GM23338 (cell line): ENCODE measurements at regions not wholly inside any gene's neighbourhood (a gene's known extent, or its start where the extent isn't known, plus 50 kb on each side); places are given as distances from the start of the nearest gene placed in this dataset.

Experiments
- ATAC-seq: fragments of 200-7000 bp; cut with Tn5 transposase; 3 replicates; pipeline ENCODE4 v1.9.1; 2020
- DNase-seq: peaks from one replicate; pipeline ENCODE4 v3.0.0-alpha.2; 2015; ENCODE audit warnings: low spot score
- H2AFZ ChIP-seq: fragments of 200-600 bp; sonication (generic); 2 replicates; pipeline ENCODE4 v1.8.0; 2016; ENCODE audit warnings: antibody characterized with exemption, mild to moderate bottlenecking, moderate library complexity
- H3F3A ChIP-seq: fragments of 200-600 bp; sonication (generic); replicated peaks from 2 replicates; pipeline ENCODE4 v1.8.0; 2017; ENCODE audit warnings: antibody characterized with exemption, mixed run types, low read depth
- H3K27ac ChIP-seq: fragments of 200-600 bp; sonication (generic); 2 replicates; pipeline ENCODE4 v1.6.1; 2016; ENCODE audit warnings: low read depth
- H3K27me3 ChIP-seq: fragments of 200-600 bp; sonication (generic); 2 replicates; pipeline ENCODE4 v1.8.0; 2016; ENCODE audit warnings: mild to moderate bottlenecking, mixed run types, moderate library complexity; ENCODE audit not compliant: insufficient read depth
- H3K36me3 ChIP-seq: fragments of 200-600 bp; sonication (generic); 2 replicates; pipeline ENCODE4 v1.8.0; 2016; ENCODE audit warnings: mild to moderate bottlenecking; ENCODE audit not compliant: insufficient read depth
- H3K4me1 ChIP-seq: fragments of 200-600 bp; sonication (generic); 2 replicates; pipeline ENCODE4 v1.8.0; 2016; ENCODE audit warnings: mild to moderate bottlenecking, moderate library complexity; ENCODE audit not compliant: insufficient read depth
- H3K4me2 ChIP-seq: fragments of 200-600 bp; sonication (generic); 2 replicates; pipeline ENCODE4 v1.7.1; 2017; ENCODE audit warnings: mixed run types
- H3K4me3 ChIP-seq: fragments of 200-600 bp; sonication (generic); 2 replicates; pipeline ENCODE4 v1.6.1; 2016; ENCODE audit warnings: mixed run types
- H3K79me2 ChIP-seq: fragments of 200-600 bp; sonication (generic); replicated peaks from 2 replicates; pipeline ENCODE4 v1.8.0; 2017; ENCODE audit warnings: mild to moderate bottlenecking; ENCODE audit not compliant: insufficient read depth
- H3K9me2 ChIP-seq: fragments of 200-600 bp; sonication (generic); 2 replicates; pipeline ENCODE4 v1.8.0; 2017; ENCODE audit not compliant: insufficient read depth
- H4K20me1 ChIP-seq: fragments of 200-600 bp; sonication (generic); replicated peaks from 2 replicates; pipeline ENCODE4 v1.8.0; 2017; ENCODE audit warnings: mild to moderate bottlenecking; ENCODE audit not compliant: insufficient read depth
- H3K27ac Mint-ChIP-seq: 2 replicates; pipeline ENCODE4 v1.8.0; 2020; ENCODE audit warnings: inconsistent platforms, mild to moderate bottlenecking, moderate library complexity, mixed read lengths
- H3K27me3 Mint-ChIP-seq: 3 replicates; pipeline ENCODE4 v1.8.0; 2022; ENCODE audit warnings: low read depth, mild to moderate bottlenecking, moderate library complexity, mixed read lengths, inconsistent platforms; ENCODE audit not compliant: insufficient read depth, poor library complexity
- H3K36me3 Mint-ChIP-seq: 3 replicates; pipeline ENCODE4 v1.8.0; 2021; ENCODE audit warnings: low read depth, mild to moderate bottlenecking, inconsistent platforms, moderate library complexity, mixed read lengths
- H3K4me1 Mint-ChIP-seq: 3 replicates; pipeline ENCODE4 v1.8.0; 2020; ENCODE audit warnings: mild to moderate bottlenecking, inconsistent platforms, mixed read lengths
- H3K4me3 Mint-ChIP-seq: 3 replicates; pipeline ENCODE4 v1.8.0; 2021; ENCODE audit warnings: moderate library complexity, mild to moderate bottlenecking, inconsistent platforms, mixed read lengths
- H3K9me3 Mint-ChIP-seq: 3 replicates; pipeline ENCODE4 v1.8.0; 2020; ENCODE audit warnings: moderate library complexity, mild to moderate bottlenecking, inconsistent platforms, mixed read lengths
- CREB1 ChIP-seq: fragments of 250-450 bp; sonication (Bioruptor Pico); IDR thresholded peaks from 2 replicates; pipeline ENCODE4 v1.5.0; 2020; ENCODE audit warnings: low read depth, mild to moderate bottlenecking, moderate library complexity
- EZH2 ChIP-seq: fragments of 200-600 bp; sonication (generic); IDR thresholded peaks from one replicate; pipeline ENCODE4 v1.8.0; 2017; ENCODE audit warnings: antibody characterized with exemption, mild to moderate bottlenecking, low read depth; ENCODE audit not compliant: unreplicated experiment
- EZH2phosphoT487 ChIP-seq: fragments of 200-600 bp; sonication (generic); IDR thresholded peaks from one replicate; pipeline ENCODE4 v1.8.1; 2018; ENCODE audit warnings: antibody characterized with exemption; ENCODE audit not compliant: unreplicated experiment
- JUNB ChIP-seq: IDR thresholded peaks from one replicate; pipeline ENCODE4 v1.6.1; 2016; ENCODE audit warnings: antibody characterized with exemption; ENCODE audit not compliant: unreplicated experiment
- NANOG ChIP-seq: IDR thresholded peaks from 2 replicates; pipeline ENCODE4 v1.6.1; 2016; ENCODE audit warnings: antibody characterized with exemption, borderline replicate concordance
- POLR2AphosphoS5 ChIP-seq: IDR thresholded peaks from 2 replicates; pipeline ENCODE4 v1.6.1; 2016; ENCODE audit warnings: antibody characterized with exemption, low read depth
- TF ChIP-seq, protein P1 (sequence below): fragments of 250-450 bp; sonication (Bioruptor Pico); IDR thresholded peaks from 2 replicates; pipeline ENCODE4 v1.5.0; 2020; ENCODE audit warnings: mild to moderate bottlenecking, moderate library complexity
- TF ChIP-seq, protein P2 (sequence below): IDR thresholded peaks from one replicate; pipeline ENCODE4 v1.6.1; 2018; ENCODE audit warnings: antibody characterized with exemption; ENCODE audit not compliant: unreplicated experiment
- TF ChIP-seq, protein P3 (sequence below): IDR thresholded peaks from 2 replicates; pipeline ENCODE4 v1.6.1; 2016; ENCODE audit warnings: antibody characterized with exemption
- TF ChIP-seq, protein P4 (sequence below), 2 experiments: fragments of 200-600 bp in 1 of 2; sonication (generic) in 1 of 2; conservative IDR thresholded peaks; 2 replicates each; pipeline versions ENCODE4 v1.5.1 to v1.6.1; 2016 to 2017; ENCODE audit warnings: antibody characterized with exemption in 2 of 2, low read depth in 2 of 2, mild to moderate bottlenecking in 2 of 2, moderate library complexity in 1 of 2

DNA sequence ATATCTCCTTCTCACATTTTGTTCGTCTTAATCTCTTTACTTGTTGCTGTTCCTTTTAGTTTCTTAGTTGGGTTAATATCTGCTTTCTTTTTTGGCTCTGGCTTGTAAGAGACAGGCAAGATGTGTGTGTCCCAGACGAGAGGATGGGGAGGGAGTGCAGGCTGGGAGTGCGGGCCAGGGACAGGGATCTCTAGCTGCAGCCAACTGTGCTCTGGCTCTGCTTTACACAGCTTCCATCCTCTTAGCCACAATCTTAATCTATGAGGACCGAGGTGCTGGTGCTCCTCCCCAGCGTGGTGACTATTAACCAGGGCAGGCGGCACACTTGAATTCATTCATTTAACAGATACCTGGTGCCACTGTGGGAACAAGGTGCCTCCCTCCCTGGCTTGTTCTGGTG is 70.9 kb upstream of the WASF3 start:
- H3K36me3 Mint-ChIP-seq = no peaks in the 10 kb centered on the region
- no peaks in the 10 kb centered on the region for H4K20me1 ChIP-seq
- no peaks in the 10 kb centered on the region for H3K27me3 ChIP-seq
- H3K4me2 ChIP-seq = no peak overlapping the region
- no peaks in the 10 kb centered on the region for H3K79me2 ChIP-seq
- ATAC-seq = no peak
- no peaks in the 10 kb centered on the region for H3F3A ChIP-seq
- no peak overlapping the region for H3K27ac ChIP-seq
- H2AFZ ChIP-seq = no peak overlapping the region
- H3K27me3 Mint-ChIP-seq = no peaks in the 10 kb centered on the region
- H3K4me3 Mint-ChIP-seq = no peak overlapping the region
- H3K9me2 ChIP-seq = no peaks in the 10 kb centered on the region
- H3K9me3 Mint-ChIP-seq = no peaks in the 10 kb centered on the region
- H3K4me3 ChIP-seq = no peak overlapping the region
- H3K4me1 Mint-ChIP-seq = peaks cover 4% of the 10 kb centered on the region; the same call in 2 of the 3 replicates
- H3K36me3 ChIP-seq = no peaks in the 10 kb centered on the region
- H3K4me1 ChIP-seq = no peaks in the 10 kb centered on the region
- TF ChIP-seq NANOG = no peak
- H3K27ac Mint-ChIP-seq = no peak overlapping the region
- DNase-seq = no peak

DNA sequence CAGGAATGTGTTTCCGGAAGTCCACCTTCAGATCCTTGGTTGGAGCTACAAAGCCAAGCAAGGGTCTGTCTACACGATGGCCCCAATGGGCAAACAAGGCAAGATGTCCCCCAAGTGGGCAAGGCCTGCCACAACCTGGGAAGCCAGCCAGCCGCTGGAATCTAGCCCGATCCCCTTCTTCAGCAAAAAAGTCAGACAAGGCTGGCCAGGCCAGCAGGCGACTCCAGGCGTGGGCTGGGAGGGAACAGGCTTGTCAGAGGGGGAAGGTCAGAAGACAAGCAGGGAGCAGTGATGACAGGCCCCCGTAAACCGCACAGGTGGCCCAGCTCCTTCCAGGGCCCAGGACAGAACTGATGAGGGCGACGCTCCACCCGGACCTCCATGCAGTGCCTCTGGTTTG is 69.7 kb upstream of the WASF3 start:
- Histone ChIP-seq H3K36me3 (no peaks in the 10 kb centered on the region), H3K27ac (no peak overlapping the region), H3K4me2 (no peak overlapping the region), H3K4me3 (no peak overlapping the region), H3K79me2 (no peaks in the 10 kb centered on the region), H4K20me1 (no peaks in the 10 kb centered on the region), H3K27me3 (no peaks in the 10 kb centered on the region), H3K4me1 (no peaks in the 10 kb centered on the region), H3K9me2 (no peaks in the 10 kb centered on the region), H2AFZ (no peak overlapping the region), H3F3A (no peaks in the 10 kb centered on the region)
- ATAC-seq (no peak), DNase-seq (no peak)
- H3K4me3 Mint-ChIP-seq = no peak overlapping the region
- no peaks in the 10 kb centered on the region for H3K36me3 Mint-ChIP-seq
- H3K27me3 Mint-ChIP-seq = no peaks in the 10 kb centered on the region
- H3K27ac Mint-ChIP-seq = no peak overlapping the region
- H3K4me1 Mint-ChIP-seq = peaks cover 4% of the 10 kb centered on the region; the same call in 2 of the 3 replicates
- no peaks in the 10 kb centered on the region for H3K9me3 Mint-ChIP-seq
- TF ChIP-seq EZH2phosphoT487 (no peak), JUNB (no peak), POLR2AphosphoS5 (no peak), NANOG (no peak), EZH2 (no peak), CREB1 (CRISPR knock-in tag) (no peak)
- TF ChIP-seq, protein P1, sequence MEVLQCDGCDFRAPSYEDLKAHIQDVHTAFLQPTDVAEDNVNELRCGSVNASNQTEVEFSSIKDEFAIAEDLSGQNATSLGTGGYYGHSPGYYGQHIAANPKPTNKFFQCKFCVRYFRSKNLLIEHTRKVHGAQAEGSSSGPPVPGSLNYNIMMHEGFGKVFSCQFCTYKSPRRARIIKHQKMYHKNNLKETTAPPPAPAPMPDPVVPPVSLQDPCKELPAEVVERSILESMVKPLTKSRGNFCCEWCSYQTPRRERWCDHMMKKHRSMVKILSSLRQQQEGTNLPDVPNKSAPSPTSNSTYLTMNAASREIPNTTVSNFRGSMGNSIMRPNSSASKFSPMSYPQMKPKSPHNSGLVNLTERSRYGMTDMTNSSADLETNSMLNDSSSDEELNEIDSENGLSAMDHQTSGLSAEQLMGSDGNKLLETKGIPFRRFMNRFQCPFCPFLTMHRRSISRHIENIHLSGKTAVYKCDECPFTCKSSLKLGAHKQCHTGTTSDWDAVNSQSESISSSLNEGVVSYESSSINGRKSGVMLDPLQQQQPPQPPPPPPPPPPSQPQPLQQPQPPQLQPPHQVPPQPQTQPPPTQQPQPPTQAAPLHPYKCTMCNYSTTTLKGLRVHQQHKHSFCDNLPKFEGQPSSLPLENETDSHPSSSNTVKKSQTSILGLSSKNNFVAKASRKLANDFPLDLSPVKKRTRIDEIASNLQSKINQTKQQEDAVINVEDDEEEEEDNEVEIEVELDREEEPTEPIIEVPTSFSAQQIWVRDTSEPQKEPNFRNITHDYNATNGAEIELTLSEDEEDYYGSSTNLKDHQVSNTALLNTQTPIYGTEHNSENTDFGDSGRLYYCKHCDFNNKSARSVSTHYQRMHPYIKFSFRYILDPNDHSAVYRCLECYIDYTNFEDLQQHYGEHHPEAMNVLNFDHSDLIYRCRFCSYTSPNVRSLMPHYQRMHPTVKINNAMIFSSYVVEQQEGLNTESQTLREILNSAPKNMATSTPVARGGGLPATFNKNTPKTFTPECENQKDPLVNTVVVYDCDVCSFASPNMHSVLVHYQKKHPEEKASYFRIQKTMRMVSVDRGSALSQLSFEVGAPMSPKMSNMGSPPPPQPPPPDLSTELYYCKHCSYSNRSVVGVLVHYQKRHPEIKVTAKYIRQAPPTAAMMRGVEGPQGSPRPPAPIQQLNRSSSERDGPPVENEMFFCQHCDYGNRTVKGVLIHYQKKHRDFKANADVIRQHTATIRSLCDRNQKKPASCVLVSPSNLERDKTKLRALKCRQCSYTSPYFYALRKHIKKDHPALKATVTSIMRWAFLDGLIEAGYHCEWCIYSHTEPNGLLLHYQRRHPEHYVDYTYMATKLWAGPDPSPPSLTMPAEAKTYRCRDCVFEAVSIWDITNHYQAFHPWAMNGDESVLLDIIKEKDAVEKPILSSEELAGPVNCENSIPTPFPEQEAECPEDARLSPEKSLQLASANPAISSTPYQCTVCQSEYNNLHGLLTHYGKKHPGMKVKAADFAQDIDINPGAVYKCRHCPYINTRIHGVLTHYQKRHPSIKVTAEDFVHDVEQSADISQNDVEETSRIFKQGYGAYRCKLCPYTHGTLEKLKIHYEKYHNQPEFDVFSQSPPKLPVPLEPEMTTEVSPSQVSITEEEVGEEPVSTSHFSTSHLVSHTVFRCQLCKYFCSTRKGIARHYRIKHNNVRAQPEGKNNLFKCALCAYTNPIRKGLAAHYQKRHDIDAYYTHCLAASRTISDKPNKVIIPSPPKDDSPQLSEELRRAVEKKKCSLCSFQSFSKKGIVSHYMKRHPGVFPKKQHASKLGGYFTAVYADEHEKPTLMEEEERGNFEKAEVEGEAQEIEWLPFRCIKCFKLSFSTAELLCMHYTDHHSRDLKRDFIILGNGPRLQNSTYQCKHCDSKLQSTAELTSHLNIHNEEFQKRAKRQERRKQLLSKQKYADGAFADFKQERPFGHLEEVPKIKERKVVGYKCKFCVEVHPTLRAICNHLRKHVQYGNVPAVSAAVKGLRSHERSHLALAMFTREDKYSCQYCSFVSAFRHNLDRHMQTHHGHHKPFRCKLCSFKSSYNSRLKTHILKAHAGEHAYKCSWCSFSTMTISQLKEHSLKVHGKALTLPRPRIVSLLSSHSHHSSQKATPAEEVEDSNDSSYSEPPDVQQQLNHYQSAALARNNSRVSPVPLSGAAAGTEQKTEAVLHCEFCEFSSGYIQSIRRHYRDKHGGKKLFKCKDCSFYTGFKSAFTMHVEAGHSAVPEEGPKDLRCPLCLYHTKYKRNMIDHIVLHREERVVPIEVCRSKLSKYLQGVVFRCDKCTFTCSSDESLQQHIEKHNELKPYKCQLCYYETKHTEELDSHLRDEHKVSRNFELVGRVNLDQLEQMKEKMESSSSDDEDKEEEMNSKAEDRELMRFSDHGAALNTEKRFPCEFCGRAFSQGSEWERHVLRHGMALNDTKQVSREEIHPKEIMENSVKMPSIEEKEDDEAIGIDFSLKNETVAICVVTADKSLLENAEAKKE (CRISPR knock-in tag) = no peak
- TF ChIP-seq, protein P2, sequence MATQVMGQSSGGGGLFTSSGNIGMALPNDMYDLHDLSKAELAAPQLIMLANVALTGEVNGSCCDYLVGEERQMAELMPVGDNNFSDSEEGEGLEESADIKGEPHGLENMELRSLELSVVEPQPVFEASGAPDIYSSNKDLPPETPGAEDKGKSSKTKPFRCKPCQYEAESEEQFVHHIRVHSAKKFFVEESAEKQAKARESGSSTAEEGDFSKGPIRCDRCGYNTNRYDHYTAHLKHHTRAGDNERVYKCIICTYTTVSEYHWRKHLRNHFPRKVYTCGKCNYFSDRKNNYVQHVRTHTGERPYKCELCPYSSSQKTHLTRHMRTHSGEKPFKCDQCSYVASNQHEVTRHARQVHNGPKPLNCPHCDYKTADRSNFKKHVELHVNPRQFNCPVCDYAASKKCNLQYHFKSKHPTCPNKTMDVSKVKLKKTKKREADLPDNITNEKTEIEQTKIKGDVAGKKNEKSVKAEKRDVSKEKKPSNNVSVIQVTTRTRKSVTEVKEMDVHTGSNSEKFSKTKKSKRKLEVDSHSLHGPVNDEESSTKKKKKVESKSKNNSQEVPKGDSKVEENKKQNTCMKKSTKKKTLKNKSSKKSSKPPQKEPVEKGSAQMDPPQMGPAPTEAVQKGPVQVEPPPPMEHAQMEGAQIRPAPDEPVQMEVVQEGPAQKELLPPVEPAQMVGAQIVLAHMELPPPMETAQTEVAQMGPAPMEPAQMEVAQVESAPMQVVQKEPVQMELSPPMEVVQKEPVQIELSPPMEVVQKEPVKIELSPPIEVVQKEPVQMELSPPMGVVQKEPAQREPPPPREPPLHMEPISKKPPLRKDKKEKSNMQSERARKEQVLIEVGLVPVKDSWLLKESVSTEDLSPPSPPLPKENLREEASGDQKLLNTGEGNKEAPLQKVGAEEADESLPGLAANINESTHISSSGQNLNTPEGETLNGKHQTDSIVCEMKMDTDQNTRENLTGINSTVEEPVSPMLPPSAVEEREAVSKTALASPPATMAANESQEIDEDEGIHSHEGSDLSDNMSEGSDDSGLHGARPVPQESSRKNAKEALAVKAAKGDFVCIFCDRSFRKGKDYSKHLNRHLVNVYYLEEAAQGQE = no peak
- TF ChIP-seq, protein P3, sequence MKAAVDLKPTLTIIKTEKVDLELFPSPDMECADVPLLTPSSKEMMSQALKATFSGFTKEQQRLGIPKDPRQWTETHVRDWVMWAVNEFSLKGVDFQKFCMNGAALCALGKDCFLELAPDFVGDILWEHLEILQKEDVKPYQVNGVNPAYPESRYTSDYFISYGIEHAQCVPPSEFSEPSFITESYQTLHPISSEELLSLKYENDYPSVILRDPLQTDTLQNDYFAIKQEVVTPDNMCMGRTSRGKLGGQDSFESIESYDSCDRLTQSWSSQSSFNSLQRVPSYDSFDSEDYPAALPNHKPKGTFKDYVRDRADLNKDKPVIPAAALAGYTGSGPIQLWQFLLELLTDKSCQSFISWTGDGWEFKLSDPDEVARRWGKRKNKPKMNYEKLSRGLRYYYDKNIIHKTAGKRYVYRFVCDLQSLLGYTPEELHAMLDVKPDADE = no peak
- TF ChIP-seq, protein P4, sequence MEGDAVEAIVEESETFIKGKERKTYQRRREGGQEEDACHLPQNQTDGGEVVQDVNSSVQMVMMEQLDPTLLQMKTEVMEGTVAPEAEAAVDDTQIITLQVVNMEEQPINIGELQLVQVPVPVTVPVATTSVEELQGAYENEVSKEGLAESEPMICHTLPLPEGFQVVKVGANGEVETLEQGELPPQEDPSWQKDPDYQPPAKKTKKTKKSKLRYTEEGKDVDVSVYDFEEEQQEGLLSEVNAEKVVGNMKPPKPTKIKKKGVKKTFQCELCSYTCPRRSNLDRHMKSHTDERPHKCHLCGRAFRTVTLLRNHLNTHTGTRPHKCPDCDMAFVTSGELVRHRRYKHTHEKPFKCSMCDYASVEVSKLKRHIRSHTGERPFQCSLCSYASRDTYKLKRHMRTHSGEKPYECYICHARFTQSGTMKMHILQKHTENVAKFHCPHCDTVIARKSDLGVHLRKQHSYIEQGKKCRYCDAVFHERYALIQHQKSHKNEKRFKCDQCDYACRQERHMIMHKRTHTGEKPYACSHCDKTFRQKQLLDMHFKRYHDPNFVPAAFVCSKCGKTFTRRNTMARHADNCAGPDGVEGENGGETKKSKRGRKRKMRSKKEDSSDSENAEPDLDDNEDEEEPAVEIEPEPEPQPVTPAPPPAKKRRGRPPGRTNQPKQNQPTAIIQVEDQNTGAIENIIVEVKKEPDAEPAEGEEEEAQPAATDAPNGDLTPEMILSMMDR (conservative IDR thresholded peaks at IDR 0.05; ENCODE audit: low read depth in 2 of 2) = no peak
